UCSD-AML1 (cell line): ENCODE measurements at regions not wholly inside any gene's neighbourhood (a gene's known extent, or its start where the extent isn't known, plus 50 kb on each side); places are given as distances from the start of the nearest gene placed in this dataset.
"Not testable (repeated sequence)": the region's sequence is repeated elsewhere in the genome, so short reads cannot be mapped to it uniquely, and the experiment has no call there.

Experiments
- DNase-seq: peaks from one replicate; lab custom pipeline; 2025; ENCODE audit not compliant: unreplicated experiment; lab: John Stamatoyannopoulos, UW

DNA sequence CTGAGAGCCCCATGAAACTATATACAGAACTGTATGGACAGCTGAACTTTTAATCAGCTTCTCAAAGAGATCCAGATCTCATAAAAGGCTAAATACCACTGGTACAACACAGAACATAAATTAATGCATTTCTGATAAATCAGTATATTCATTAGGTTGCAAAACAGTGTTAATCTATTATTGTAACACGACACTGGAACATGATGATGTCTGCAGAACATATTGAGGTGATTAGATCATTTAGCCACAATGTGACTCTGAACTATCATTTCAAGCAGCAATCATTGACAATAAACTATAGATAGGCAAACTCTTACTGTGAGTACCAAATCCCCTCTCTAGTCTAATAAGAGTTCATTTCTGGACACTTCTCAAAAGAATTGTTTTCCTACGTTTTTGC lies 50.3 kb downstream of the GASK1B start:
- DNase-seq: no peak

DNA sequence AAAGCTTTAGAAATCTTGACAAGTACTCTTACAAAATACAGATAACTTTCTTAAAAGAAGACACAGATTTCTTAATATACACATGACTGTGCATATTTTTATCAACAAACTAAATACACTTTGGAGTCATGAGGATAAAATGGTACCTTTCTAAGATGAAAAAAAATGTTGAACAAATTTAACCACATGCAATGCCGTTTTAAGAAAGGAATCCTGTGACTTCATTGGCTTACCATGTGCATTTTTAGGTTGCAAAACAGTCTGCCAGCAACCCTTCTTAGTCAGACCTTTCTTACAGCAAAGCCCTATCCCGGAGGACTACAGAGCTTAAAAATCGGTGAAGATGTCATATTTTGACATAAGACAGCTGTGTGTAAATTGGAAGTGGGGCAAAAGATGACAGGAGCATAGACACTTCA lies 51.7 kb downstream of the GASK1B start:
- DNase-seq: no peak

- DNase-seq: not testable (repeated sequence)
These were observed 52.1 kb downstream of the GASK1B start for GRCh38 chr4:158120645-158121151.

- DNase-seq: no peak
These were observed 60.2 kb downstream of the GASK1B start for GRCh38 chr4:158112611-158113010.

GRCh38 chr4:158111241-158111640 lies 61.6 kb downstream of the GASK1B start:
- no peak for DNase-seq

GRCh38 chr4:158102904-158103303 lies 69.9 kb downstream of the GASK1B start:
- no peak for DNase-seq

DNA sequence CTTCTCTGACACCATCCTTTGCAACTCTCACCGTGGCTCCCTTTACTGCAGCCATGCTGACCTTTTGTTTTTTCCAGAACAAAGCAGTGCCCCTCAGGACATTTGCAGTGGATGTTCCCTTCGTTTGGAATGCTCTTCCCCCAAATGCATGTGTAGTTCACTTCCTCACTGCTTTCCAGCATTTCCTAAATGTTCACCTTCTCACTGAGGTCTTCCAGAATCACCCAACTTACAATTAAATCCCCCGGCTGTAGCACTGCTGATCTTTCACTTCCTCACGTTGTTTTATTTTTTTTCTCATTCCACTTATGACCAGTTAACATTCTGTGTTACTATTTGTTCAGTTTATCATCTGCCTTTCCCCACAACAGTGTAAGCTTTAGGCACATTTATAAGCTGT lies 73.1 kb downstream of the GASK1B start:
- DNase-seq: no peak

DNA sequence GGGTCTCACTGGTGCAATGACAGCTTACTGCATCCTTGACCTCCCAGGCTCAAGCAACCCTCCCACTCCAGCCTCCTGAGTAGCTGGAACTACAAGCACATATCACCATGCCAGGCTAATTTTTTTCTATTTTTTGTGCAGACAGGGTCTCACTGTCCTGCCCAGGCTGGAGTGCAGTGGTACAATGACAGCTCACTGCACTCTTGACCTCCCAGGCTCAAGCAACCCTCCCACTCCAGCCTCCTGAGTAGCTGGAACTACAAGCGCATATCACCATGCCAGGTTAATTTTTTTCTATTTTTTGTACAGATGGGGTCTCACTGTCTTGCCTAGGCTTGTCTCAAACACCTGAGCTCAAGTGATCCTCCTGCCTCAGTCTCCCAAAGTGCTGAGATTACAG lies 74.0 kb downstream of the GASK1B start:
- DNase-seq: no peak

DNA sequence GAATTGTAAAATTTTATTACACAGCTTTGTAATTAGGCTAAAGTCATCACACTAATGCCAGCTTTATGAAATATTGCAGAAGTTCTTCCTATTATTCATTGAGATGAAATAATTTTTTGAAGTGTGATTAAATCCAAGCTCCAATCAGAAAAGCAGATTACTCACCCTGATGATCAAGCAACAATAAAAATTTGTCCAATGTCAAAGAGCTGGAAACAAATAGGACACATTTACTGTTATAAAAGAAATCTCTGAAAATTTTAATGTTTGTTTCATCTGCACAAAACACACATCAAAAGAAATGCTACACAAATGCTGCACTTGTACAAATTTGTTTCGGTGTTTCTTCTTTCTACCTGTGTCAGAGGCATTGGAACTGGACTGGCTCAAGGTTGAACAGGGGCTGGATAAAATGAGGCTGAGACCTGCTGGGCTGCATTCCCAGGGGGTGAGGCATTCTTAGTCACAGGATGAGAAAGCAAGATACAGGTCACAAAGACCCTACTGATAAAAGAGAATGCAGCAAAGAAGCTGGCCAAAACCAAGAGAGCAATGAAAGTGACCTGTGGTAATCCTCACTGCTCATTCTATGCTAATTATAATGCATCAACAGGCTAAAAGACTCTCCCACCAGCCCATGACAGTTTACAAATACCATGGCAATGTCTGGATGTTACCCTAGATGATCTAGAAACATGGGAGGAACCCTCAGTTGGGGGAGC lies 78.3 kb downstream of the GASK1B start:
- no peak for DNase-seq

DNA sequence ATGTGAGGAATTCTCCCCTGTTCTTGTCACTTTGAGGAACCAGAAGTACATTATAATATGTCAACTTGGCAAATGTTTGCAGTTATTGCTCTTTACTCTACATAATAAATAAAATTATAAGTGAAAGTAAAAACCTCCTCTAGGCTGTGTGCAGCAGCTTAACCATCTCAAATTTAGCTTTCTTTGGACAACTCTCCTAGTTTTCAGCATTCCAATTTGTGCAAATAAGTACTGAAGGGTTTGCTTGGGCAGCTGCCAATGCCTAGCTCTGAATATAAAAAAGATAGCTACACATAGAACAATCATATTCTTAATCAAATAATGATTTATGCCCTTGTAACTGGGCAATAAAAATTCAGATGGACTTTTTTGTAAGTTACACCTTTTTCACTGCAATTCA lies 82.5 kb downstream of the GASK1B start:
- DNase-seq: no peak

- DNase-seq: not testable (repeated sequence)
These were observed 82.9 kb downstream of the GASK1B start for GRCh38 chr4:158089897-158090296.

DNA sequence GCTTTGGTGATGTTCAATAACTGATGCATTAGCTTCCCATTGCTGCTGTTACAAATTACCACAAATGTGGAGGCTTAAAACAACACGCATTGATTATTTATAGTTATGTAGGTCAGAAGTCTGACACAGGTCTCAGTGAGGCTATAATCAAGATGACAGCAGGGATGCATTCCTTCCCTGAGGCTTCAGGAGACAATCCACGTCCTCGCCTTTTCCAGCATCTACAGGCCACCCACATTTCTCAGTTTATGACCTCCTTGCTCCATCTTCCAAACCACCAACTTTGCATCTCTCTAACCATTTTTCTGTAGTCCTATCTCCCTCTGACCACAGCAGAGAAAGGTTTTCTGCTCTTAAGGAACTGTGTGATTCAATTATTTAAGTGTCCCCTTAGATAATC lies 92.5 kb downstream of the GASK1B start:
- no peak for DNase-seq

DNA sequence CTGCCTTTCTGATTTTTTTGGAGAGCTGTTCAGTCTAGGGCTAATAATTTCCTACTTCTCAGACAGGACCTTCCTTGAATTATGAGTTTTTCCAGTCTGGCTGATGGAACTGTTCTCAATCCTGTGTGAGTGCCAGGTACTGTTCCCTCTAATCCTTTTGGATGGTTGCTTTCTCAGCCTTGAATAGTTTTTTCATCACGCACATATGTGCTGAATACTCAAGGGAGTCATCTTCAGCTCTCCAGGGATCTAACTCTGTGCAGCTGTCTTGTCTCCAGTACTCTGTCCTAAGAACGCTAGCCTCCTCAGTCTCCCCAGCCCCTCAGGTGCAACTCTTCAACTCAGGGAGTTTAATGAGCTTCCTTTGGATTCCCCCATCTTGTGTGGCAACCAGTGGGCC lies 93.2 kb downstream of the GASK1B start:
- DNase-seq: no peak

DNA sequence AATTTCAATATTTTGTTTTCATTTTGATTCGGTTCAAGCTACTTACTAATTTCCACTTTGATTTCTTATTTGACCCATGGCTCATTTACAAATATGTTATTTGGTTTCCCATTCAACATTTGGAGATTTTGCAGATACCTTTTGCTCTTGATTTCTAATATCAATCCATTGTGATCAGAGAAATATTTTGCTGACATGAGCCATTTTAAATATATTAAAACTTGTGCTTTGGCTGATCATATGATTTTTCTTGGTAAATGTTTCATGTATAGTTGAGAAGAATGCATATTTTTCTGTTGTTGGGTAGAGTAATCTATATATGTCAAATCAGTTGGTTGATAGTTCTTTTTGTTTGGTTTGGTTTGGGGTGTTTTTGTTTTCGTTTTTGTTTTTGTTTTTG lies 95.0 kb downstream of the GASK1B start:
- DNase-seq: no peak

- no peak for DNase-seq
These were observed 98.0 kb downstream of the GASK1B start for GRCh38 chr4:158074851-158075250.

- no peak for DNase-seq
These were observed 100.9 kb downstream of the GASK1B start for GRCh38 chr4:158071931-158072330.

- no peak for DNase-seq
These were observed 104.8 kb downstream of the GASK1B start for GRCh38 chr4:158068068-158068467.

DNA sequence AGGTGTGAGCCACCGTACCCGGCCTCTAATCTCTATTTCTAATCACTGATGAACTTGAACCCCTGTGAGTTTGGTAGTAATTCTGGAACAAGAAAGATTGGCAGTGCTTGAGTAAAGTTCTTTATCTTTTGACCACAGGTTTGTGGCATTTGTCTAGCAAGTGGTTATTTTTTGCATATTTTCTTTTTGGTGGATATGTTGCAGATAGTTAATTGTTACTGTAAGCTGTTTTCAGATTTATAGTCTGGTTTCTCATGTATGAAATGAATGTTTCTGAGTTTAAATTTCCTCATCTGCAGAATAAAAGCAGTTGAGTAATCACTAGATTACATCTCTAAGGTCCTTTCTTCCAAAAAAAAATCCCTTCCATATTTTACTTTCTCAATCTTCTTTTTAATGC lies 105.2 kb downstream of the GASK1B start:
- DNase-seq: no peak

- no peak for DNase-seq
These were observed 107.2 kb downstream of the GASK1B start for GRCh38 chr4:158065603-158066002.

DNA sequence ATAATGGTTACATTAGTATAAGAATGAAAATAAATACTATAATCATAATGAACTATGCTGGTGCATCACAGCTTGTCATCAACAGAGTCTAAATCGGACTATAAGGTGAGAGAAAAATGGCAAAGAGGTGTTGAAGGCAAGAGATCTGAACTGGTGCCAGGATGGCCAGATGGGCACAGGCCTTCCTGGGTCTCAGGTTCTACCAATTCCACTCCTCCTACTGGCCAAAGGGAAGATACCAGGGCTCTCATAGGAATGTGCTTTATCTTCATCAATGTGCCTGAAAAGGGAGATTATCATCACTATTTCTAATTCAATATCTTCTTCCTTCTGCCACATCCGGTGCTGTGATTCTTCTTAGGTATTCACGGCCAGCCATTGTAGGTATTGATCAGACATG lies 107.6 kb downstream of the GASK1B start:
- DNase-seq: no peak

DNA sequence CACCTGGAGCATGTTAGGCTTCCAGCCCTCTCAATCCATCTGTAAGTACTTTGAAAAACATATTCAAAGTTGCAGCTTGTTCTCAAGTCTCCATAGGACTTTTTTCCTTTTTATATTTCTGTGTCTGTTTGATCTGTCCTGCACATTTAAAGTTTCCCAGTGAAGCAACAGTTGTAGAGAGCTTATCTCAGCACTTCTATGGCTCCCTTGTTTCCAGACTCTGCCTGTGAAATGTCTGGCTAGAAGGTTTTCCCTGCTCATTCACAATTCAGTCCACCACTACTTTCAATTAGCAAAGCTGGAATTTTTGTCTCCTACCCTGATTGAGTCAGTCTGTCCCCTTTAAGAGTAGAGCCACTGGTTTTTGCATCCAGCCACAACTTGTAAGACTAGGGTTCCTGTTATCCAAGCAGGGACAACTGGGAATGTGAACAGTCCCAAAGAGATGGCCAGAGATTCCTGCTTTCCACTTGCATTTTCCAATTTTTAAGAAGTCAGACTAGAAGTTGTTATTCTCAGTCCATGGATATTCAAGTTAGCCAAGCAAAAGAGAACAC lies 116.1 kb downstream of the GASK1B start:
- DNase-seq: no peak

- no peak for DNase-seq
These were observed 117.2 kb downstream of the GASK1B start for GRCh38 chr4:158055668-158056067.

DNA sequence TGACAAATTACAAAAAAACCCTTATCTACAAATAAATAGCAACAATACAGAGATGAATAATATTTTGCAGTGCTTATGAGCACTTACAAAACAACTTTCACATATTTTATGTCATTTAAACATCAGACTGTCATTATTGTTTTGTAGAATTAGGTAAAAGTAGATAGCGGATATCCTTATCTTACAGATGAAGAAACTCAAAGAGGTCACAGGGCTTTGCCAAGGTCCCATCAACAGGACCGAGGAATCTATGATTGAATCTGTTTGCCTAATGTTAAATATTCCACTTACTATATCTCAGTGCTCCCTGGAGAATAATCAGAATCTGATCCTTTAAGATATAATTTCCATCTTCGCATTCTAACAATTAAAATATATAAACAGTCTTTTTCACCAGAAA lies 119.0 kb downstream of the GASK1B start:
- no peak for DNase-seq
